Daoy (cell line): ENCODE measurements at regions not wholly inside any gene's neighbourhood (a gene's known extent, or its start where the extent isn't known, plus 50 kb on each side); places are given as distances from the start of the nearest gene placed in this dataset.
A peak's percentile ranks its signal among the peaks of the same experiment; 100 is the strongest.

Experiments
- DNase-seq: peaks from one replicate; pipeline ENCODE4 v3.0.0-alpha.2; 2015; ENCODE audit warnings: low read depth

GRCh38 chr1:29970747-29971325, 734.5 kb downstream of the PTPRU start:
- DNase-seq, result no peak

- DNase-seq, result no peak
Measured at GRCh38 chr1:29969576-29969975, 733.3 kb downstream of the PTPRU start.

GRCh38 chr1:29967261-29967660, 730.9 kb downstream of the PTPRU start:
- DNase-seq, result no peak

- DNase-seq, result no peak
Measured at GRCh38 chr1:29966526-29967045, 730.3 kb downstream of the PTPRU start.

- peak; percentile 62 for DNase-seq
Measured at GRCh38 chr1:29964718-29965533, 728.6 kb downstream of the PTPRU start.

GRCh38 chr1:29963946-29964345, 727.6 kb downstream of the PTPRU start:
- DNase-seq, result no peak

GRCh38 chr1:29962831-29963247, 726.5 kb downstream of the PTPRU start:
- peak; percentile 60 for DNase-seq

- peak; percentile 44 for DNase-seq
Measured at GRCh38 chr1:29962336-29962735, 726.0 kb downstream of the PTPRU start.

- no peak for DNase-seq
Measured at GRCh38 chr1:29961293-29962059, 725.2 kb downstream of the PTPRU start.

GRCh38 chr1:29960876-29961275, 724.6 kb downstream of the PTPRU start:
- no peak for DNase-seq

- DNase-seq, result no peak
Measured at GRCh38 chr1:29960156-29960755, 723.9 kb downstream of the PTPRU start.

- no peak for DNase-seq
Measured at GRCh38 chr1:29959356-29959755, 723.0 kb downstream of the PTPRU start.

GRCh38 chr1:29958271-29958670, 721.9 kb downstream of the PTPRU start:
- DNase-seq, result no peak

GRCh38 chr1:29956349-29957030, 720.2 kb downstream of the PTPRU start:
- no peak for DNase-seq

- no peak for DNase-seq
Measured at GRCh38 chr1:29954591-29954990, 718.3 kb downstream of the PTPRU start.

GRCh38 chr1:29953961-29954360, 717.6 kb downstream of the PTPRU start:
- no peak for DNase-seq

- no peak for DNase-seq
Measured at GRCh38 chr1:29949676-29950075, 713.4 kb downstream of the PTPRU start.

GRCh38 chr1:29948581-29948980, 712.3 kb downstream of the PTPRU start:
- DNase-seq, result no peak

GRCh38 chr1:29946057-29946456, 709.7 kb downstream of the PTPRU start:
- no peak for DNase-seq

- DNase-seq, result no peak
Measured at GRCh38 chr1:29945426-29945825, 709.1 kb downstream of the PTPRU start.

GRCh38 chr1:29944253-29944905, 708.1 kb downstream of the PTPRU start:
- DNase-seq, result no peak
